Psoas muscle (tissue), 7 donors: ENCODE measurements at regions not wholly inside any gene's neighbourhood (a gene's known extent, or its start where the extent isn't known, plus 50 kb on each side); places are given as distances from the start of the nearest gene placed in this dataset.

Experiments
- ATAC-seq, 4 donors: fragments of 200-7000 bp; cut with Tn5 transposase; one replicate each; pipeline ENCODE4 v1.9.1; 2020; ENCODE audit warnings: moderate library complexity in 3 of 4, mild to moderate bottlenecking in 2 of 4
- DNase-seq, 2 donors: peaks; one replicate each; pipeline ENCODE4 v3.0.0-alpha.2; 2020
- H3K27ac ChIP-seq: fragments of 200-600 bp; one replicate; pipeline ENCODE4 v1.8.0; 2022
- H3K27me3 ChIP-seq, 3 donors: fragments of 200-600 bp in 1 of 3; one replicate each; pipeline versions ENCODE4 v1.6.1 to v1.8.0; 2013 to 2022; ENCODE audit warnings: low read length in 2 of 3, mild to moderate bottlenecking in 2 of 3, moderate library complexity in 1 of 3; ENCODE audit not compliant: insufficient read depth in 3 of 3
- H3K36me3 ChIP-seq, 2 donors: fragments of 200-600 bp in 1 of 2; one replicate each; pipeline versions ENCODE4 v1.6.1 to v1.8.0; 2013 to 2022; ENCODE audit warnings: low read depth in 1 of 2, mild to moderate bottlenecking in 1 of 2, moderate library complexity in 1 of 2; ENCODE audit not compliant: insufficient read depth in 1 of 2
- H3K4me1 ChIP-seq: fragments of 200-600 bp; one replicate; pipeline ENCODE4 v1.8.0; 2022
- H3K4me3 ChIP-seq: fragments of 200-600 bp; one replicate; pipeline ENCODE4 v1.8.0; 2022; ENCODE audit warnings: mild to moderate bottlenecking
- H3K9me3 ChIP-seq: fragments of 200-600 bp; one replicate; pipeline ENCODE4 v1.8.0; 2022
- WGBS, 3 donors: extraction: QIAGEN DNeasy Blood & Tissue Kit; methylation state at CpG; one replicate each; pipeline versions ENCODE4 v1.1.6 to v1.1.7; 2013; 5-methylcytosine and 5-hydroxymethylcytosine counted together
- intact Hi-C, 2 donors: fragments of 100-400 bp; cut with DNase I; formaldehyde crosslinking; loops; one replicate each; pipeline versions ENCODE4 v1.11.0 to v1.14.2; 2022
- TF ChIP-seq, protein P1 (sequence below): fragments of 200-600 bp; IDR thresholded peaks from one replicate; pipeline ENCODE4 v1.8.0; 2022; ENCODE audit warnings: antibody characterized with exemption
- donor health status: healthy with polysubstance abuse.
- donor health status: DM: no; HTN: no; CAD: no; lungs with moderate emphysema.
- donor health status: Bipolar disorder and iron deficiency.
- donor health status: healthy.
- donor health status: DM: yes; HTN: yes; CAD: no.
- donor health status: DM: no; HTN: no; CAD: no.
- donor health status: DM: yes; HTN: yes; CAD: no.

DNA sequence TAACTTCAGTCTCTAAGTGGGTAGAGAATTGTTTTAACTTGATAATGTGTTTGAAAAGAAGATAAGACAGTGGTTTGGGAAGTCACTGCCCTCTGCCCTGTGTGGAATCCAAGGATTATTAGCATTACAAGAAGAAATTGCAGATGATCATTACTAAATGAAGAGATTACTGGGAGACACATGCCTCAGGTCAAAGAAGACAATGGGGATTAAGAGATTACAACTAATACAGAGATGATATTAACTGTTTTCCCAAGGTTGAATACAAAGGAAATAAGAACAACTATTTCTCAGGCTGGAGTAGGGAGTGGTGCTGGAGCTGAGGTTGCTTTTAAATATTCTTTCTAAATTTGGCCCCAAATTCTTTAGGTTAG, 166.0 kb downstream of the TRMT11 start:
- no peak overlapping the region for H3K4me3 ChIP-seq
- no peaks in the 10 kb centered on the region for H3K4me1 ChIP-seq
- intact Hi-C loops: no loop called here
- no peaks in the 10 kb centered on the region for H3K27me3 ChIP-seq
- TF ChIP-seq, protein P1, sequence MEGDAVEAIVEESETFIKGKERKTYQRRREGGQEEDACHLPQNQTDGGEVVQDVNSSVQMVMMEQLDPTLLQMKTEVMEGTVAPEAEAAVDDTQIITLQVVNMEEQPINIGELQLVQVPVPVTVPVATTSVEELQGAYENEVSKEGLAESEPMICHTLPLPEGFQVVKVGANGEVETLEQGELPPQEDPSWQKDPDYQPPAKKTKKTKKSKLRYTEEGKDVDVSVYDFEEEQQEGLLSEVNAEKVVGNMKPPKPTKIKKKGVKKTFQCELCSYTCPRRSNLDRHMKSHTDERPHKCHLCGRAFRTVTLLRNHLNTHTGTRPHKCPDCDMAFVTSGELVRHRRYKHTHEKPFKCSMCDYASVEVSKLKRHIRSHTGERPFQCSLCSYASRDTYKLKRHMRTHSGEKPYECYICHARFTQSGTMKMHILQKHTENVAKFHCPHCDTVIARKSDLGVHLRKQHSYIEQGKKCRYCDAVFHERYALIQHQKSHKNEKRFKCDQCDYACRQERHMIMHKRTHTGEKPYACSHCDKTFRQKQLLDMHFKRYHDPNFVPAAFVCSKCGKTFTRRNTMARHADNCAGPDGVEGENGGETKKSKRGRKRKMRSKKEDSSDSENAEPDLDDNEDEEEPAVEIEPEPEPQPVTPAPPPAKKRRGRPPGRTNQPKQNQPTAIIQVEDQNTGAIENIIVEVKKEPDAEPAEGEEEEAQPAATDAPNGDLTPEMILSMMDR: no peak
- no peak overlapping the region for H3K27ac ChIP-seq
- no peaks in the 10 kb centered on the region for H3K36me3 ChIP-seq
- ATAC-seq (no peak), DNase-seq (no peak)
- H3K9me3 ChIP-seq: no peaks in the 10 kb centered on the region

DNA sequence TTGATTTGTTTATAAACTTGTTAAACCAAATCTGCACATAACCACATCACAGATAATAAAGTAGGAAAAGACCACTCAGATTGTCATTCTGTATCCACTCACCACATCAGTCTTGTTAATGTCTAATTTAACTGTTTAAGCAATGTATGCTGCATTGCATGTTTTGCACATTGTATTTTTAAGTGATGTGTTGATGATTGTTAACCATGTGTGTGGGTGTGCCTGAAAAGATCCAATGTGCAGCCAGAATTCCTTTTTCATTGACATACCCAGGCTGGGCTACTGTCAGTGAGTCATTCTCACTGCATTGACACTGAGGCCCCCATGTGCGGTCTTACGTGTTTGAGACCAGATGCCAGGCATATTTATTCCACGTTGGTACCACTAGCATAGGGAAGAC, 167.3 kb downstream of the TRMT11 start:
- DNase-seq: no peak
- no peak overlapping the region for H3K27ac ChIP-seq
- TF ChIP-seq, protein P1: no peak
- H3K4me3 ChIP-seq: no peak overlapping the region
- H3K9me3 ChIP-seq: no peaks in the 10 kb centered on the region
- WGBS, 3 donors: 67 to 81% (median 74%) methylated on average over 3 of the region's 3 CpGs
- intact Hi-C loops: no loop called here
- no peak for ATAC-seq
- H3K36me3 ChIP-seq: no peaks in the 10 kb centered on the region
- no peaks in the 10 kb centered on the region for H3K4me1 ChIP-seq
- H3K27me3 ChIP-seq: no peaks in the 10 kb centered on the region

DNA sequence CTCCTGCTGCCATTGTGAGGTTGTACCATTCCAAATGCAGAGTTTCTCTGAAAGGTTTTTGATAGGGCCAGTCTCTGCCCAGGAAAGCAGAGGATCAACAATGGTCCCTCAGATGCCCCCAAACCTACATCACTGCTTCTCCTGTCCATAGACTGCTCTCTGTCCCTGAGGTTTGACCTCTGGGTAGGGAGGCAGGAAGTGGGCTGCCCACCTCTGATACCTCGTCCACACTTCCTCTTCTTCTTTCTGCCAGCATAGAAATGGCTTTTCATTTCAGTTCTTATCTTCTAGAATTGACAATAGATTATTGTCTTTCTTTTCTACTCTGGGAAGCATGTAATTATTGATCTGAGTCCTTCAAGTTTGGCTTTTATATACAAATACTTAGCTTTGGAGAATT, 170.6 kb downstream of the TRMT11 start:
- Histone ChIP-seq H3K27me3 (no peaks in the 10 kb centered on the region), H3K36me3 (peaks cover 0 to 5% of the 10 kb centered on the region in 2 donors), H3K4me1 (no peaks in the 10 kb centered on the region), H3K27ac (no peak overlapping the region), H3K9me3 (no peaks in the 10 kb centered on the region), H3K4me3 (no peak overlapping the region)
- TF ChIP-seq, protein P1: no peak
- 77 to 83% (median 77%) methylated on average over 1 of the region's 1 CpG for WGBS, 3 donors
- intact Hi-C loops: no loop called here
- ATAC-seq (no peak), DNase-seq (no peak)

DNA sequence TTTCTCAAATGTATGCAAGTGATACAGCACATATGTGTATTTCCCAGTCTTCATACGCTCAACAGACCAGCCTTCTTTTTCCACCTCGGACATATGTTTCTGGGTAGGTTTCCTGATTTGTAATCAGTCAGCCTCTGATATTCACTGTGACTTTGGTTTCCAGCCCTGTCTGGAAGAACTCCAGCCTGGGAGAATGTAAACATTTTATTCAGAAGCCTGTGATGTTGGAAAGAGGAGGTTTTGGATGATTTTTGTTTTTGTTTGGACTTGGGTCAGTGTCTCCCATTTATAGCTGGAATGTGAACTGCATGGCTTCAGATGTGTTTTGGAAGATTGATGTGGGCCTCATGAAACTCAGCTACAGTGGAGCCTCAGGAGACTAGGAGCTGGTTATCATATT, 172.2 kb upstream of the CENPW start:
- Histone ChIP-seq H3K9me3 (no peaks in the 10 kb centered on the region), H3K4me3 (no peak overlapping the region), H3K36me3 (no peaks in the 10 kb centered on the region), H3K27me3 (no peaks in the 10 kb centered on the region), H3K4me1 (no peaks in the 10 kb centered on the region), H3K27ac (no peak overlapping the region)
- WGBS, 3 donors: 79 to 87% (median 83%) methylated on average over 2 of the region's 2 CpGs
- TF ChIP-seq, protein P1: no peak
- ATAC-seq (no peak), DNase-seq (no peak)
- intact Hi-C loops: no loop called here

DNA sequence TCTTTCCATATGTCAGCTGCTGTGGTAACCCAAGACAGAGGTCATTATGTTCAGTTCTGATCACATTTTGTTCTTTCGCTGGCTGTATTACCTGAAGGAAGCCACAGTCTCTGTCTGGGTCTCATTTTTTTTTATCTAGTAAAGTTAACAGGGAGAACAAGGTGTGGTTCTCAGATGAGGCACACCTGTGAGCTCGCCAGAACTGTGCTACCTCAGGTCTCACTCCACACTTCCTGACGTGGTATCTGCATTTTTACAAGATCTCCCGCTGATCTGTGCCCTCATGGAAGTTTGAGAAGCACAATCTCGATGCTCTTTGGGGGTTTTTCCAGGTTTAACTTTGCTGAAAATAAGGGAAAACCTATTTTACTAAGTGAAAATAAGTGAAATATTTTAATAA, 169.5 kb upstream of the CENPW start:
- WGBS, 3 donors: 80 to 84% (median 81%) methylated on average over 5 of the region's 5 CpGs
- TF ChIP-seq, protein P1: no peak
- intact Hi-C loops: no loop called here

More for the DNA sequence above, 169.5 kb upstream of the CENPW start:
- no peaks in the 10 kb centered on the region for H3K36me3 ChIP-seq
- H3K27ac ChIP-seq: no peak overlapping the region
- H3K4me3 ChIP-seq: no peak overlapping the region
- no peaks in the 10 kb centered on the region for H3K27me3 ChIP-seq
- H3K4me1 ChIP-seq: no peaks in the 10 kb centered on the region
- ATAC-seq (no peak), DNase-seq (no peak)
- H3K9me3 ChIP-seq: no peaks in the 10 kb centered on the region
